Nephron (organoid): ENCODE measurements at regions not wholly inside any gene's neighbourhood (a gene's known extent, or its start where the extent isn't known, plus 50 kb on each side); places are given as distances from the start of the nearest gene placed in this dataset.

Source experiments
- H3K27ac Mint-ChIP-seq, 3 experiments: 2 replicates each; pipeline ENCODE4 v1.8.0; 2020; ENCODE audit warnings: mixed read lengths in 3 of 3, mild to moderate bottlenecking in 2 of 3, moderate library complexity in 1 of 3
- H3K27me3 Mint-ChIP-seq: 2 replicates; pipeline ENCODE4 v1.8.0; 2021; ENCODE audit warnings: low read depth, mild to moderate bottlenecking, moderate library complexity, mixed read lengths
- H3K36me3 Mint-ChIP-seq: 2 replicates; pipeline ENCODE4 v1.8.0; 2020; ENCODE audit warnings: low read depth, mixed read lengths
- H3K4me1 Mint-ChIP-seq: 2 replicates; pipeline ENCODE4 v1.8.0; 2020; ENCODE audit warnings: mixed read lengths
- H3K4me3 Mint-ChIP-seq, 3 experiments: 2 replicates each; pipeline ENCODE4 v1.8.0; 2020; ENCODE audit warnings: mild to moderate bottlenecking in 3 of 3, mixed read lengths in 3 of 3, moderate library complexity in 2 of 3
- H3K9me3 Mint-ChIP-seq: 2 replicates; pipeline ENCODE4 v1.8.0; 2020; ENCODE audit warnings: mixed read lengths
- TF ChIP-seq, protein P1 (sequence below), 3 experiments: fragments of 200-600 bp; sonication (generic); IDR thresholded peaks; one replicate each; pipeline ENCODE4 v1.5.0; 2021; ENCODE audit warnings: antibody characterized with exemption in 3 of 3; ENCODE audit not compliant: unreplicated experiment in 3 of 3

GRCh38 chr15:95432878-95433405 is 897.6 kb upstream of the NR2F2 start:
- Mint-ChIP-seq H3K27ac (no peak overlapping the region), H3K4me1 (peaks cover 6% of the 10 kb centered on the region), H3K36me3 (no peaks in the 10 kb centered on the region), H3K27me3 (peaks cover 4% of the 10 kb centered on the region), H3K9me3 (peaks cover 10% of the 10 kb centered on the region), H3K4me3 (no peak overlapping the region)
- TF ChIP-seq, protein P1, sequence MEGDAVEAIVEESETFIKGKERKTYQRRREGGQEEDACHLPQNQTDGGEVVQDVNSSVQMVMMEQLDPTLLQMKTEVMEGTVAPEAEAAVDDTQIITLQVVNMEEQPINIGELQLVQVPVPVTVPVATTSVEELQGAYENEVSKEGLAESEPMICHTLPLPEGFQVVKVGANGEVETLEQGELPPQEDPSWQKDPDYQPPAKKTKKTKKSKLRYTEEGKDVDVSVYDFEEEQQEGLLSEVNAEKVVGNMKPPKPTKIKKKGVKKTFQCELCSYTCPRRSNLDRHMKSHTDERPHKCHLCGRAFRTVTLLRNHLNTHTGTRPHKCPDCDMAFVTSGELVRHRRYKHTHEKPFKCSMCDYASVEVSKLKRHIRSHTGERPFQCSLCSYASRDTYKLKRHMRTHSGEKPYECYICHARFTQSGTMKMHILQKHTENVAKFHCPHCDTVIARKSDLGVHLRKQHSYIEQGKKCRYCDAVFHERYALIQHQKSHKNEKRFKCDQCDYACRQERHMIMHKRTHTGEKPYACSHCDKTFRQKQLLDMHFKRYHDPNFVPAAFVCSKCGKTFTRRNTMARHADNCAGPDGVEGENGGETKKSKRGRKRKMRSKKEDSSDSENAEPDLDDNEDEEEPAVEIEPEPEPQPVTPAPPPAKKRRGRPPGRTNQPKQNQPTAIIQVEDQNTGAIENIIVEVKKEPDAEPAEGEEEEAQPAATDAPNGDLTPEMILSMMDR (IDR thresholded peaks at IDR 0.05; ENCODE audit: unreplicated experiment in 3 of 3), result no peak

DNA sequence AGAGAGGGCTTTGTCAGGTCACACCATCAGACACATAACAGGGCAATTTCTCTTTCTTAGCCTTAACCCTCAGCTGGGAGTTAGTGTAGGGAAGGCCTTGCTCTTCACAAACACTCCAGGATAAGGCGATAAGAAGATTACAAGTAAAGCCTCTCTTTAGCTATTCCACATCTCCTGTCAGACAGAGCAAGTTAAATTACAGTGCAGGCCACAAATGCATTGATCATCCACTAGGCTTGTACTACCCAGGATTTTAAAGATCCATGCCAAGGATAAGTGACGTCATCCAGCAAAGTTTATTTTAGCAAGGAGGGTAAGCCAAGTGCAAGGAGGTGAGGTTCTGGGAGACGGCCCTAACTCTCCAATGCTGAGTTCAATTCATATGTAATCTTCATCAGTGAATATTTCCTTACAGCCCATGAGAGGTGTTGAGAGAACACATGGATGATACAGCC is 890.6 kb upstream of the NR2F2 start:
- Mint-ChIP-seq H3K9me3 (peaks cover 3% of the 10 kb centered on the region), H3K4me3 (no peak overlapping the region), H3K4me1 (no peaks in the 10 kb centered on the region), H3K36me3 (no peaks in the 10 kb centered on the region), H3K27me3 (no peaks in the 10 kb centered on the region), H3K27ac (no peak overlapping the region)
- TF ChIP-seq, protein P1 (IDR thresholded peaks at IDR 0.05; ENCODE audit: unreplicated experiment in 3 of 3), result no peak

DNA sequence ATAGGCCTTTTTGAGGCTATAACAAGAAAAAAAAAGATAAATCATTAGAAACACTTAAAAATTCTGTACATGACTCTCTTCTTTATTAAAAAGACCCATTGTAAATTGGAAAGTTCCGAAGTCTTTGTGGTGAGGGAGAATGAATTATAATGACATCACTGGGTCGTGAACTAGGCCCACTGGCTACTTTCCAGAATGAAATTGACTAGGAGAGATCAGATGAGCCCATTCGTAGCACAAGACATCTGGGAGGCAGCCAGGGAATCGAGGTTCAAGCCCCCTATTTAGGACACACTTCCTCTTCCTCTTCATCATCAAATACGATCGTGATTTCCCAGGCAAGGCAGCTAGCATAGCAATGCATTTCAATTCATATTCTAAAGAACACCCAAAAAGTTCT is 889.8 kb upstream of the NR2F2 start:
- no peaks in the 10 kb centered on the region for H3K36me3 Mint-ChIP-seq
- peaks cover 3% of the 10 kb centered on the region for H3K9me3 Mint-ChIP-seq
- H3K27ac Mint-ChIP-seq, result no peak overlapping the region
- no peaks in the 10 kb centered on the region for H3K4me1 Mint-ChIP-seq
- no peak overlapping the region for H3K4me3 Mint-ChIP-seq
- TF ChIP-seq, protein P1 (IDR thresholded peaks at IDR 0.05; ENCODE audit: unreplicated experiment in 3 of 3), result no peak
- H3K27me3 Mint-ChIP-seq, result no peaks in the 10 kb centered on the region

DNA sequence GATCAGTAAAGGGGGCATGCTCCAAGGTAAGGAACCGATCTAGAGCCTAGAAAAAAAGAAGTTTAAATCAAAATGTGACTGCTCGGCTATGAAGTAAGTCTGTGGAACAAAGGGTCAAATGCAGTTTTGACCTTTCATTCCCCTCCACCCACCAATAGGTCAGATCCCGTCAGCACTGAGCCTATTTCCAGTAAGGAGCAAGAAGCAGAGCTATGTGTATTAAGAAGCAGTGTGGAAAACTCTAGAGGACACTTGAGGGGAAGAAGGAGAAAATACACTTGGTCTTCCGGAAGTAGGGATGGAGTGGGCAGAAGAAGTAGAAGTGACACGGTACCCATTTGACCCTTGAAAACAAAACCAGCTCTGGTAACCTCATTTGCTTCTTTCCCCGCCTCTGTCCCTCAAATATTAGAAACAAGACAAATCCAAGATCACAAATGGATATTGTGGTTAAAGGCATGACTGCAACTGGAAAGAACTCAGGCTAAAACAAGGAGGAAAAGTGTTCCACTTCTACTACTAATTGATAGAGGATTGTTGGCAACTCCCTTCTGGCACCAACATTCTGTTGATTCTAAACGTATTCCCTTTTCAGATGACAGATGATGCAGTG is 888.3 kb upstream of the NR2F2 start:
- Mint-ChIP-seq H3K27me3 (no peaks in the 10 kb centered on the region), H3K4me1 (peaks cover 5% of the 10 kb centered on the region), H3K36me3 (peaks cover 4% of the 10 kb centered on the region), H3K4me3 (no peak overlapping the region), H3K9me3 (no peaks in the 10 kb centered on the region), H3K27ac (no peak overlapping the region)
- TF ChIP-seq, protein P1 (IDR thresholded peaks at IDR 0.05; ENCODE audit: unreplicated experiment in 3 of 3), result no peak

DNA sequence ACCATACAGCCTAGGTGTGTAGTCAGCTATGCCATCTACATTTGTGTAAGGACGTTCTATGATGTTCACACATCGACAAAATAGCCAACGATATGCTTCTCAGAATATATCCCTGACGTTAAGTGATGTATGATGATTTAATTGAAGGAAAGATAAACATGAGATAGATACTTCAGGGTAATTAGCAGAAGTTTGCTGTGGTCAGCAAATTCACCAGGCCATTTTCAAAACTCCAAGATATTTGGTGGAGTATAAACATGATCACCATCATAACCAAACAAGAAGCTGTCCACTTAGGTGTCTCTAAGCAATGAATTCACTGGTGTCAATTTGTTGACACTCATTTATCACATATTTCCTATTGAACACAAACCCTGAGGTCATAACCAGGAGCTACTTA is 885.6 kb upstream of the NR2F2 start:
- Mint-ChIP-seq H3K4me1 (peaks cover 12% of the 10 kb centered on the region), H3K9me3 (no peaks in the 10 kb centered on the region), H3K36me3 (peaks cover 4% of the 10 kb centered on the region), H3K27ac (no peak overlapping the region), H3K4me3 (no peak overlapping the region), H3K27me3 (no peaks in the 10 kb centered on the region)
- TF ChIP-seq, protein P1 (IDR thresholded peaks at IDR 0.05; ENCODE audit: unreplicated experiment in 3 of 3), result no peak

DNA sequence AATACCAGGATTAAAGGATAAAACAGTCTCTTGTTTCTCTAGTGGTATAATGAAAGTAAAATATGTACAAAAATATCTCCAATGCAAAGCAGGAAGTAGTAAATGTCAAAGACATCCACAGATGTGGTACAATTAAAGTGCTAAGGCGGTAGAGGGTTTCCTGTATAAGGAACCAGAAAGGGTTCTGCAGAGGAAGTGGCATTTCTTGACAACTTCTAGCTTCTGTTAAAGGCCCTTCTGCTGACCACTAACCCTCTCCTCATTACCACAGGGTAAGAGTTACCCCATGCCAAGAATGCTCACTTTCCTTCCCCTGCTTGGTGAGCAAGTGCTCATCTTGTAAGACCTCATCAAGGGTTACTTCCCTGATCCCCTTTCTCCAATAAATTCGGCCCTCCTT is 883.6 kb upstream of the NR2F2 start:
- Mint-ChIP-seq H3K4me1 (peaks cover 15% of the 10 kb centered on the region), H3K4me3 (no peak overlapping the region), H3K27me3 (no peaks in the 10 kb centered on the region), H3K27ac (peak overlapping the region; percentile 76 to 79 (median 77)), H3K9me3 (no peaks in the 10 kb centered on the region), H3K36me3 (peaks cover 4% of the 10 kb centered on the region)
- TF ChIP-seq, protein P1 (IDR thresholded peaks at IDR 0.05; ENCODE audit: unreplicated experiment in 3 of 3), result no peak
